Ishikawa (cell line): ENCODE measurements at regions not wholly inside any gene's neighbourhood (a gene's known extent, or its start where the extent isn't known, plus 50 kb on each side); places are given as distances from the start of the nearest gene placed in this dataset.

ENCODE experiments used
- CEBPB ChIP-seq: IDR thresholded peaks from 2 replicates; pipeline ENCODE4 v1.6.1; 2012
- CREB1 ChIP-seq: IDR thresholded peaks from 2 replicates; pipeline ENCODE4 v1.6.1; 2012; ENCODE audit warnings: low read depth
- EGR1 ChIP-seq: IDR thresholded peaks from 2 replicates; pipeline ENCODE4 v1.6.1; 2012
- EP300 ChIP-seq: IDR thresholded peaks from 2 replicates; pipeline ENCODE4 v1.6.1; 2012; ENCODE audit warnings: borderline replicate concordance
- FOXM1 ChIP-seq: IDR thresholded peaks from 2 replicates; pipeline ENCODE4 v1.6.1; 2012; ENCODE audit warnings: low read depth, borderline replicate concordance
- NFIC ChIP-seq: IDR thresholded peaks from 2 replicates; pipeline ENCODE4 v1.6.1; 2012
- RAD21 ChIP-seq: IDR thresholded peaks from 2 replicates; pipeline ENCODE4 v1.6.1; 2012; ENCODE audit warnings: low read depth
- TAF1 ChIP-seq: IDR thresholded peaks from 2 replicates; pipeline ENCODE4 v1.6.1; 2012; ENCODE audit warnings: low read depth, mild to moderate bottlenecking
- TCF12 ChIP-seq: IDR thresholded peaks from 2 replicates; pipeline ENCODE4 v1.6.1; 2012; ENCODE audit warnings: low read depth
- TEAD4 ChIP-seq: IDR thresholded peaks from 2 replicates; pipeline ENCODE4 v1.6.1; 2012
- YY1 ChIP-seq: IDR thresholded peaks from 2 replicates; pipeline ENCODE4 v1.6.1; 2012; ENCODE audit warnings: low read depth
- ZBTB7A ChIP-seq: IDR thresholded peaks from 2 replicates; pipeline ENCODE4 v1.6.1; 2012; ENCODE audit warnings: low read depth
- TF ChIP-seq, protein P1 (sequence below): IDR thresholded peaks from 2 replicates; pipeline ENCODE4 v1.6.1; 2012
- TF ChIP-seq, protein P2 (sequence below): IDR thresholded peaks from 2 replicates; pipeline ENCODE4 v1.6.1; 2012
- TF ChIP-seq, protein P3 (sequence below): IDR thresholded peaks from 2 replicates; pipeline ENCODE4 v1.6.1; 2012; ENCODE audit warnings: low read depth, mild to moderate bottlenecking

DNA sequence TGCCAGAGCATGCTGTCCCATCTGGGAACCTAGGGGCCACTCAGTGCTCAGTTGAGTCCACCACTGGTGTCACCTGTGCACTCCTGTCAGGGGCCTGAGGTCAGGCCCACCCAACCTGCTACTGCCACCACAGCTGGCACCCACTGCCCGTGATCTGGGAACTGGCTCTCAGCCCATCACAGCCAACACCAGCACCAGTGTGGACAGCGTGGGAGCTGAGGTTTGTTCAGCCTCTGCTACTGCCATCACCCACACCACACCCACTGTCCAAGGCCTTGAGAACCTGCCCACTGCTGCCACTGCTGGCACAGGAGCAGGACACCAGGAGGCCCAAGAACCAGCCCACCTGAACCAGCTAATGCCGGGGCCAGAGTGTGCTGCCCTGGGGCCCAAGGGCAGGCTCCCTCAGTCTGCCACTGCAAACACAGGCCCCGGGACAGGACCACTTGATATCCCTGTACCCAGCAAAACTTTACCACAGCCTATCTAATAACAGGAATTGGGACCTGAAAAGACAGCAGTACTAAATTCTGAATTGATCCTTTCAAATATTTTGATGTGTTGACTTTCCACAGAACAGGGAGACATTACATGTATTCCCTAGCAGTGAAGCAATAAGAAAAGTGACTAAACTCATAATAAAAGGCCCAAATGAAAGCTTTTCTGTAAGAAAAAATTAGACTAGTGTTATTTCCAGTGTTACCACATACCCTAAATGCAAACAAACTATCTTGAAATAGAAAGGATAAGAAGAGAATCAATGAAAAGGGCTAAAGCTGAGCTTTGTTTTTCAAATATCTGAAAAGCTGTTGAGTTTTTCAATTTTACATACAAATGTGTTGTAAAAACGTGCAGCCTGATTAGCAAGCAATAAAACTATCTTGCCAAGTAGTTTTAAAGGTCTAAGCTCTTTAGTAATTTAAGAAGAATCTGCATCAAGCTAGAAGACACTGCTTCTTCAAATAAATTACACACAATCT is 640.7 kb downstream of the METTL4 start:
- TF ChIP-seq, protein P1, sequence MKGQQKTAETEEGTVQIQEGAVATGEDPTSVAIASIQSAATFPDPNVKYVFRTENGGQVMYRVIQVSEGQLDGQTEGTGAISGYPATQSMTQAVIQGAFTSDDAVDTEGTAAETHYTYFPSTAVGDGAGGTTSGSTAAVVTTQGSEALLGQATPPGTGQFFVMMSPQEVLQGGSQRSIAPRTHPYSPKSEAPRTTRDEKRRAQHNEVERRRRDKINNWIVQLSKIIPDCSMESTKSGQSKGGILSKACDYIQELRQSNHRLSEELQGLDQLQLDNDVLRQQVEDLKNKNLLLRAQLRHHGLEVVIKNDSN: no peak

DNA sequence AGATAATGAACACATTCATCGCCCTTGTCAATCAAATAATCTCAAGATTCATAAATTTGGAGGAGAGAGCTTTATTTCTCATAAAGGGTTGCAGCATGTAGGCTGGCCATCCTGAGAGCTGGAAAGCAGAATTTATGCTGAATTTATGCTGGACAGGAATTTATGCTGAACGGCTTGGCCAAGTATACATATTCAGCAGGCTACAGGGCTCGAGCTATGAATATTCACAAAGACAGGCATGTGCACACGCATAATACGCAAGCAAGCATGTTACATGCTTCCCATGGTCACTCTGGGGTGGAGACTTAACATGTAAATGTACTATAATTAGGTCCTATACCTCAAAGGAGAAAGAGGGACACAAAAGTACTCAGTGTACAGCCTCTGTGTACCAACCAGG is 618.8 kb downstream of the METTL4 start:
- TF ChIP-seq EGR1 (no peak), CEBPB (no peak), NFIC (no peak), EP300 (no peak), TEAD4 (no peak), FOXM1 (no peak), CREB1 (no peak), YY1 (no peak), TAF1 (no peak), TCF12 (no peak), RAD21 (no peak), ZBTB7A (no peak)
- TF ChIP-seq, protein P2, sequence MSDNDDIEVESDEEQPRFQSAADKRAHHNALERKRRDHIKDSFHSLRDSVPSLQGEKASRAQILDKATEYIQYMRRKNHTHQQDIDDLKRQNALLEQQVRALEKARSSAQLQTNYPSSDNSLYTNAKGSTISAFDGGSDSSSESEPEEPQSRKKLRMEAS: no peak
- TF ChIP-seq, protein P1: no peak
- TF ChIP-seq, protein P3, sequence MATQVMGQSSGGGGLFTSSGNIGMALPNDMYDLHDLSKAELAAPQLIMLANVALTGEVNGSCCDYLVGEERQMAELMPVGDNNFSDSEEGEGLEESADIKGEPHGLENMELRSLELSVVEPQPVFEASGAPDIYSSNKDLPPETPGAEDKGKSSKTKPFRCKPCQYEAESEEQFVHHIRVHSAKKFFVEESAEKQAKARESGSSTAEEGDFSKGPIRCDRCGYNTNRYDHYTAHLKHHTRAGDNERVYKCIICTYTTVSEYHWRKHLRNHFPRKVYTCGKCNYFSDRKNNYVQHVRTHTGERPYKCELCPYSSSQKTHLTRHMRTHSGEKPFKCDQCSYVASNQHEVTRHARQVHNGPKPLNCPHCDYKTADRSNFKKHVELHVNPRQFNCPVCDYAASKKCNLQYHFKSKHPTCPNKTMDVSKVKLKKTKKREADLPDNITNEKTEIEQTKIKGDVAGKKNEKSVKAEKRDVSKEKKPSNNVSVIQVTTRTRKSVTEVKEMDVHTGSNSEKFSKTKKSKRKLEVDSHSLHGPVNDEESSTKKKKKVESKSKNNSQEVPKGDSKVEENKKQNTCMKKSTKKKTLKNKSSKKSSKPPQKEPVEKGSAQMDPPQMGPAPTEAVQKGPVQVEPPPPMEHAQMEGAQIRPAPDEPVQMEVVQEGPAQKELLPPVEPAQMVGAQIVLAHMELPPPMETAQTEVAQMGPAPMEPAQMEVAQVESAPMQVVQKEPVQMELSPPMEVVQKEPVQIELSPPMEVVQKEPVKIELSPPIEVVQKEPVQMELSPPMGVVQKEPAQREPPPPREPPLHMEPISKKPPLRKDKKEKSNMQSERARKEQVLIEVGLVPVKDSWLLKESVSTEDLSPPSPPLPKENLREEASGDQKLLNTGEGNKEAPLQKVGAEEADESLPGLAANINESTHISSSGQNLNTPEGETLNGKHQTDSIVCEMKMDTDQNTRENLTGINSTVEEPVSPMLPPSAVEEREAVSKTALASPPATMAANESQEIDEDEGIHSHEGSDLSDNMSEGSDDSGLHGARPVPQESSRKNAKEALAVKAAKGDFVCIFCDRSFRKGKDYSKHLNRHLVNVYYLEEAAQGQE: no peak

DNA sequence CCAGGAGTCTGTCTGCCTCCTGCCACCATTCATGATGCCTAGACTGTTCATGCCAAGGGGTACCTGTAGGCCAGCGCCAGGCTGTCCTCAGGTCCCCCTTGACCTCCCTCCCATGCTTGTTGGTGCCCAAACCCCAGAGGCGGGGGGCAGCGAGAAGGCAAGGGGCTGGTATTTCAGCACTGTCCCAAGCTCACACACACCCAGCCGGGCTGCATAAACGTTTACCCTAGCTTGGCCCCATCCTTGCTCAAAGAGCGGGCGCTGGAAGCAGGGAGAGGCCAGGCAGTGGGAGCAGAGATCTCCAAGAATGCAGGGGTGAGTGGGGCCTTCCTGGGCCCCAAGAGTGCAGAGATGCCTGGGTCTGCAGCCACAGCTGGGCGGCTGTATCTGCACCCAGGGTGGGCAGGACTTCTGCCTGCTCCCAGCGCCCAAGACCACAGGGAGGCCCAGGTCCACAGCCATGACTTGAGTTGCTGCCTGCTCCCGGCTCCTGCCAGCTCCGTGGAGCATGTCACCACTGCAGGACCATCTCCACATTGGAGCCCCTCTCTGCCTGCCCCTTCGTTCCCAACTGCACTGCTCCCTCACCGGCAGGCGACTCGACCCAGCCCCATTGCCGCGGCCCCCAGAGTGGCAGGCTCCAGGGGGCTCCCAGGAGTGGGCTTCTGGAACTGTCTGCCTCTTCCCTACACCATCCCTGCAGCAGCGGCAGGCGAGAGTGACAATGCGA is 616.6 kb downstream of the METTL4 start:
- no peak for TF ChIP-seq YY1
- TF ChIP-seq RAD21: no peak
- no peak for TF ChIP-seq TAF1
- no peak for TF ChIP-seq ZBTB7A
- no peak for TF ChIP-seq NFIC
- no peak for TF ChIP-seq FOXM1

DNA sequence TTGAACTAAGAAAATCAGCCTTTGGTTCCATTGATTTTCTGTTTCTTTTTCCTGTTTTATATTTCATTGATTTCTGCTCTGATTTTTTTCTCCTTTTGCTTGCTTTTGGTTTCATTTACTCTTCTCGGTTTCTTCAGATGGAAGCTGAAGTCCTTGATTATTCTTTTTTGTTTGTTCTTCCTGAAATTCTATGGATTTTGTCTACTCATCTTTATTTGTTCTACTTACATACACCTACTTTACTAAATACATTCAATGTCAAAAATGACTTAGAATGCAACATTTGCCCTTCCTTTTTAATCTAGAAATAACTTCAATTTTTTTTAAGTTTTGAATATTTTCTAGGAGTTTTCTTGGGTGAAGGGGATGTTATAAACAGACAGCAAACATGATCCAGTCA is 612.5 kb downstream of the METTL4 start:
- TF ChIP-seq RAD21: no peak
- TF ChIP-seq TCF12: no peak
- no peak for TF ChIP-seq FOXM1
- no peak for TF ChIP-seq TEAD4
- no peak for TF ChIP-seq EP300
- TF ChIP-seq, protein P2: no peak
- TF ChIP-seq CREB1: no peak
- no peak for TF ChIP-seq CEBPB
- TF ChIP-seq NFIC: no peak
- no peak for TF ChIP-seq YY1
- no peak for TF ChIP-seq TAF1
- no peak for TF ChIP-seq ZBTB7A
- TF ChIP-seq EGR1: no peak
- TF ChIP-seq, protein P1: no peak
- TF ChIP-seq, protein P3: no peak

DNA sequence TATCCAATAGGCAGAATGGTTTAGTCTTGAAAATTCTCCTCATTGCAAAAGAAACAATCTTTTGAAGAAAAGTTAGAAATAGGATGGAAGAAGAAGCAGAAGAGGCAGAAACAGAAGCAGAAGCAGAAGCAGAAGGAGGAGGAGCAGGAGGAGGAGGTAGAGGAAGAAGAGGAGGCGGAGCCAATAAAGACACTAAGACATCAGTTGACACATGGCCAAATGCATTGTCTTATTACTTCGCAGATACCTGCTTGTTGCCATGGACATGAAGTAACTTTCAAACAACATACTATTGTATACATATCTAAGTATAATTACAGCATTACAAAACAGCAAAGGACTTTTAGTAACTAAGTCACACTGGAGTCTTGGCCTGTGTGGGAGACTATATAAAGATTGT is 606.3 kb downstream of the METTL4 start:
- TF ChIP-seq FOXM1: no peak
- no peak for TF ChIP-seq ZBTB7A
- TF ChIP-seq TEAD4: no peak
- no peak for TF ChIP-seq NFIC
- no peak for TF ChIP-seq TAF1
- no peak for TF ChIP-seq EGR1
- TF ChIP-seq CEBPB: no peak
- TF ChIP-seq CREB1: no peak
- TF ChIP-seq, protein P2: no peak
- TF ChIP-seq, protein P3: no peak
- TF ChIP-seq, protein P1: no peak
